Neural cell (in vitro differentiated cells): ENCODE measurements at regions not wholly inside any gene's neighbourhood (a gene's known extent, or its start where the extent isn't known, plus 50 kb on each side); places are given as distances from the start of the nearest gene placed in this dataset.

Source experiments
- H2AFZ ChIP-seq: fragments of 200-600, 300-800 bp; sonication (generic), shearing (Covaris generic); 2 replicates; pipeline ENCODE4 v1.6.0; 2014; ENCODE audit warnings: low read depth, mild to moderate bottlenecking, antibody characterized with exemption, low read length, moderate library complexity
- H3F3A ChIP-seq: fragments of 200-600 bp; shearing (Covaris generic); 2 replicates; pipeline ENCODE4 v1.6.1; 2016; ENCODE audit warnings: mild to moderate bottlenecking, moderate library complexity, mixed read lengths, antibody characterized with exemption, low read length; ENCODE audit not compliant: insufficient read depth, poor library complexity, severe bottlenecking
- H3K27ac ChIP-seq: fragments of 200-600, 300-800 bp; sonication (generic), shearing (Covaris generic); 2 replicates; pipeline ENCODE4 v1.5.1; 2014; ENCODE audit warnings: mild to moderate bottlenecking, low read length, moderate library complexity
- H3K27me3 ChIP-seq: fragments of 300-800, 200-600 bp; sonication (generic), shearing (Covaris generic); 2 replicates; pipeline ENCODE4 v1.6.0; 2014; ENCODE audit warnings: mild to moderate bottlenecking, low read depth, low read length, moderate library complexity; ENCODE audit not compliant: insufficient read depth
- H3K36me3 ChIP-seq: fragments of 300-800, 200-600 bp; sonication (generic), shearing (Covaris generic); 2 replicates; pipeline ENCODE4 v1.5.1; 2014; ENCODE audit warnings: mild to moderate bottlenecking, antibody characterized with exemption, low read length, moderate library complexity; ENCODE audit not compliant: insufficient read depth
- H3K4me2 ChIP-seq: fragments of 300-800, 200-600 bp; sonication (generic), shearing (Covaris generic); 2 replicates; pipeline ENCODE4 v1.6.0; 2014; ENCODE audit warnings: mild to moderate bottlenecking, low read length
- H3K4me3 ChIP-seq: fragments of 300-800, 200-600 bp; sonication (generic), shearing (Covaris generic); 2 replicates; pipeline ENCODE4 v1.5.1; 2014; ENCODE audit warnings: mild to moderate bottlenecking, low read length, moderate library complexity
- H3K79me2 ChIP-seq: fragments of 200-600 bp; shearing (Covaris generic); replicated peaks from 2 replicates; pipeline ENCODE4 v1.6.0; 2014; ENCODE audit warnings: mild to moderate bottlenecking, low read length, moderate library complexity; ENCODE audit not compliant: insufficient read depth
- H3K9ac ChIP-seq: fragments of 300-800, 200-600 bp; sonication (generic), shearing (Covaris generic); 2 replicates; pipeline ENCODE4 v1.6.1; 2016; ENCODE audit warnings: mild to moderate bottlenecking, low read length, mixed read lengths
- H3K9me2 ChIP-seq: fragments of 200-600 bp; shearing (Covaris generic); 2 replicates; pipeline ENCODE4 v1.6.1; 2016; ENCODE audit warnings: mild to moderate bottlenecking, low read length, mixed read lengths; ENCODE audit not compliant: insufficient read depth
- H3K9me3 ChIP-seq: fragments of 200-600, 300-800 bp; sonication (generic), shearing (Covaris generic); 2 replicates; pipeline ENCODE4 v1.6.1; 2016; ENCODE audit warnings: mild to moderate bottlenecking, mixed run types, low read length, moderate library complexity, mixed read lengths
- H4K20me1 ChIP-seq: fragments of 200-600 bp; shearing (Covaris generic); 2 replicates; pipeline ENCODE4 v1.6.1; 2016; ENCODE audit warnings: mild to moderate bottlenecking, mixed run types; ENCODE audit not compliant: insufficient read depth
- EP300 ChIP-seq: fragments of 450-650 bp; conservative IDR thresholded peaks from 2 replicates; pipeline ENCODE4 v1.6.1; 2014; ENCODE audit warnings: antibody characterized with exemption, mild to moderate bottlenecking, moderate library complexity; ENCODE audit not compliant: poor library complexity, severe bottlenecking
- EZH2 ChIP-seq: fragments of 200-600, 300-800 bp; shearing (Covaris generic), sonication (generic); IDR thresholded peaks from 2 replicates; pipeline ENCODE4 v1.6.1; 2014; ENCODE audit warnings: antibody characterized with exemption, low read length, borderline replicate concordance, mild to moderate bottlenecking; ENCODE audit not compliant: insufficient read depth, poor library complexity, severe bottlenecking
- MXI1 ChIP-seq: fragments of 450-650 bp; conservative IDR thresholded peaks from 2 replicates; pipeline ENCODE4 v1.6.1; 2014; ENCODE audit warnings: antibody characterized with exemption, mild to moderate bottlenecking; ENCODE audit not compliant: poor library complexity, severe bottlenecking
- POLR2AphosphoS5 ChIP-seq: IDR thresholded peaks from 2 replicates; pipeline ENCODE4 v1.6.1; 2012
- RAD21 ChIP-seq: fragments of 450-650 bp; conservative IDR thresholded peaks from 2 replicates; pipeline ENCODE4 v1.6.1; 2014; ENCODE audit warnings: antibody characterized with exemption, mild to moderate bottlenecking, moderate library complexity
- SMC3 ChIP-seq: fragments of 450-650 bp; conservative IDR thresholded peaks from 2 replicates; pipeline ENCODE4 v1.6.1; 2014; ENCODE audit warnings: antibody characterized with exemption, mild to moderate bottlenecking, moderate library complexity; ENCODE audit not compliant: poor library complexity
- TAF1 ChIP-seq: IDR thresholded peaks from 2 replicates; pipeline ENCODE4 v1.6.1; 2012; ENCODE audit warnings: low read depth
- TF ChIP-seq, protein P1 (sequence below): fragments of 450-650 bp; IDR thresholded peaks from 2 replicates; pipeline ENCODE4 v1.5.1; 2014; ENCODE audit warnings: antibody characterized with exemption, mild to moderate bottlenecking, moderate library complexity; ENCODE audit not compliant: poor library complexity, severe bottlenecking
- TF ChIP-seq, protein P2 (sequence below): IDR thresholded peaks from 2 replicates; pipeline ENCODE4 v1.6.1; 2012; ENCODE audit warnings: borderline replicate concordance

DNA sequence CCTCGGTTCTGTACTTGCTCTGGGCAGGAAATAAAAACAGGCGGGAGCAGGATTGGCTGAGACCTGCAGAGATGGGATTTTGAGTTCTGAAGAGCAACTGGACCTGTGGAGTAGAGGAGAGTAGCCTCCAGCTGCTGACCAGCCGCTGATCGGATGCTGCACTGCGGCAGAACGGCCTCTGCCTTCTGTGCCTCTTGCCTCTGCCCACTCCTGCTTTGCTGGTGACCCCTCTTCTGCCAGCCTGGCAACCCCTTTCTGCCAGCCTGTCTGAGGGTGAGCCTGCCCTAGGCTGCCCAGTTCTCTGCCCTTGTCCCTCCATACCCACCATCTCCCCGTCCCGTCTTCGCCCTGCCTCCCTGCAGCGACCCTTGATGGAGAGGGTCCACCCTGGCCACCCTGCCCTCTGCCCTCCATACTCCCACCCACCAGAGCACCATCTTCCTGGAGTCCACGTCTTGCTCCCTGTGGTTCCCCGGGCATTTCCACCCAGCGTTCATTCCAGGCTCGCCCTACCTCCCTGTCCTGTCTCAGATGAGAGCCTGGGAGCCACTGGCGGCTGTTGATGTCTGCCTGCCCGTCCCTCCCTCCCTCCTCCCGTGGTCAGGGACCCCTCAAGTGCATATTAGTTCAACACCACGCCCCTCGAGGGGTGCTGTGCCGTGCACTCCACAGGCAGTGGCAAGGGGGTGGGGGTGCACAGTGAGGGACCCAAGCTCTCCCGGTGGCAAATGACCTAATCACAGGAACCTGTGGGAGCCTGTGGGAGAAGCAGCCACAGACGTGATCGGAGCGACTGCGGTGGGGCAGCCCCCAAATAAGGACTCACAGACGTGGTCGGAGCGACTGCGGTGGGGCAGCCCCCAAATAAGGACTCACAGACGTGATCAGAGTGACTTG, 863.3 kb downstream of the TBC1D22A start:
- H3K9me2 ChIP-seq, result no peaks in the 10 kb centered on the region
- no peaks in the 10 kb centered on the region for H3K27me3 ChIP-seq
- H3K4me2 ChIP-seq, result no peak overlapping the region
- H4K20me1 ChIP-seq, result no peaks in the 10 kb centered on the region
- H3K79me2 ChIP-seq, result no peaks in the 10 kb centered on the region
- H3K27ac ChIP-seq, result no peak overlapping the region
- no peak overlapping the region for H2AFZ ChIP-seq
- H3F3A ChIP-seq, result no peaks in the 10 kb centered on the region
- H3K9me3 ChIP-seq, result no peaks in the 10 kb centered on the region
- no peak overlapping the region for H3K4me3 ChIP-seq
- TF ChIP-seq TAF1 (no peak), EP300 (no peak), POLR2AphosphoS5 (no peak), RAD21 (no peak), SMC3 (no peak), MXI1 (no peak), EZH2 (no peak)
- TF ChIP-seq, protein P1, sequence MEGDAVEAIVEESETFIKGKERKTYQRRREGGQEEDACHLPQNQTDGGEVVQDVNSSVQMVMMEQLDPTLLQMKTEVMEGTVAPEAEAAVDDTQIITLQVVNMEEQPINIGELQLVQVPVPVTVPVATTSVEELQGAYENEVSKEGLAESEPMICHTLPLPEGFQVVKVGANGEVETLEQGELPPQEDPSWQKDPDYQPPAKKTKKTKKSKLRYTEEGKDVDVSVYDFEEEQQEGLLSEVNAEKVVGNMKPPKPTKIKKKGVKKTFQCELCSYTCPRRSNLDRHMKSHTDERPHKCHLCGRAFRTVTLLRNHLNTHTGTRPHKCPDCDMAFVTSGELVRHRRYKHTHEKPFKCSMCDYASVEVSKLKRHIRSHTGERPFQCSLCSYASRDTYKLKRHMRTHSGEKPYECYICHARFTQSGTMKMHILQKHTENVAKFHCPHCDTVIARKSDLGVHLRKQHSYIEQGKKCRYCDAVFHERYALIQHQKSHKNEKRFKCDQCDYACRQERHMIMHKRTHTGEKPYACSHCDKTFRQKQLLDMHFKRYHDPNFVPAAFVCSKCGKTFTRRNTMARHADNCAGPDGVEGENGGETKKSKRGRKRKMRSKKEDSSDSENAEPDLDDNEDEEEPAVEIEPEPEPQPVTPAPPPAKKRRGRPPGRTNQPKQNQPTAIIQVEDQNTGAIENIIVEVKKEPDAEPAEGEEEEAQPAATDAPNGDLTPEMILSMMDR, result no peak
- TF ChIP-seq, protein P2, sequence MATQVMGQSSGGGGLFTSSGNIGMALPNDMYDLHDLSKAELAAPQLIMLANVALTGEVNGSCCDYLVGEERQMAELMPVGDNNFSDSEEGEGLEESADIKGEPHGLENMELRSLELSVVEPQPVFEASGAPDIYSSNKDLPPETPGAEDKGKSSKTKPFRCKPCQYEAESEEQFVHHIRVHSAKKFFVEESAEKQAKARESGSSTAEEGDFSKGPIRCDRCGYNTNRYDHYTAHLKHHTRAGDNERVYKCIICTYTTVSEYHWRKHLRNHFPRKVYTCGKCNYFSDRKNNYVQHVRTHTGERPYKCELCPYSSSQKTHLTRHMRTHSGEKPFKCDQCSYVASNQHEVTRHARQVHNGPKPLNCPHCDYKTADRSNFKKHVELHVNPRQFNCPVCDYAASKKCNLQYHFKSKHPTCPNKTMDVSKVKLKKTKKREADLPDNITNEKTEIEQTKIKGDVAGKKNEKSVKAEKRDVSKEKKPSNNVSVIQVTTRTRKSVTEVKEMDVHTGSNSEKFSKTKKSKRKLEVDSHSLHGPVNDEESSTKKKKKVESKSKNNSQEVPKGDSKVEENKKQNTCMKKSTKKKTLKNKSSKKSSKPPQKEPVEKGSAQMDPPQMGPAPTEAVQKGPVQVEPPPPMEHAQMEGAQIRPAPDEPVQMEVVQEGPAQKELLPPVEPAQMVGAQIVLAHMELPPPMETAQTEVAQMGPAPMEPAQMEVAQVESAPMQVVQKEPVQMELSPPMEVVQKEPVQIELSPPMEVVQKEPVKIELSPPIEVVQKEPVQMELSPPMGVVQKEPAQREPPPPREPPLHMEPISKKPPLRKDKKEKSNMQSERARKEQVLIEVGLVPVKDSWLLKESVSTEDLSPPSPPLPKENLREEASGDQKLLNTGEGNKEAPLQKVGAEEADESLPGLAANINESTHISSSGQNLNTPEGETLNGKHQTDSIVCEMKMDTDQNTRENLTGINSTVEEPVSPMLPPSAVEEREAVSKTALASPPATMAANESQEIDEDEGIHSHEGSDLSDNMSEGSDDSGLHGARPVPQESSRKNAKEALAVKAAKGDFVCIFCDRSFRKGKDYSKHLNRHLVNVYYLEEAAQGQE, result no peak
- H3K9ac ChIP-seq, result no peak overlapping the region
- H3K36me3 ChIP-seq, result no peaks in the 10 kb centered on the region

DNA sequence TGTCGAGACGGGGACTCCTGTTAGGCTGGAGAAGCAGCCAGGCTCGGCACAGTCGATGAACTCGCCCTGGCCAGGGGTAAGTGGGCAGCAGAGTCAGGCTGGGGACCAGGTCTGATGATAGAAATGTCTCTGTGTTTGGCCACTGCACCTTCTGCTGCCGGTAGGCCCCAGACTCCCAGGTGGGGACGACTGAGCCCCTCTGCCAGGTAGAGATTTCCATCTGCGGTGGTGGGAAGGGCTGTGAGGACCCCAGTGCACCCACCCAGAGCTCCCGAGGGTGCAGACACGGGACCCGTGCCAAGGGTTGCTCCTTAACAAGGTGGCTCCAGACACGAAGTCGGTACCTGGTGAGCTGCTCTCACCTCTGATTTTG, 862.5 kb downstream of the TBC1D22A start:
- no peak overlapping the region for H3K9ac ChIP-seq
- no peaks in the 10 kb centered on the region for H4K20me1 ChIP-seq
- TF ChIP-seq, protein P1, result no peak
- TF ChIP-seq EP300, result no peak
- no peak for TF ChIP-seq SMC3
- TF ChIP-seq RAD21, result no peak
- TF ChIP-seq TAF1, result no peak
- no peak for TF ChIP-seq EZH2
- TF ChIP-seq, protein P2, result no peak
- TF ChIP-seq POLR2AphosphoS5, result no peak
- no peak for TF ChIP-seq MXI1
- H3F3A ChIP-seq, result no peaks in the 10 kb centered on the region
- no peaks in the 10 kb centered on the region for H3K36me3 ChIP-seq
- no peak overlapping the region for H2AFZ ChIP-seq
- H3K9me2 ChIP-seq, result no peaks in the 10 kb centered on the region
- H3K27ac ChIP-seq, result no peak overlapping the region
- no peak overlapping the region for H3K4me3 ChIP-seq
- no peaks in the 10 kb centered on the region for H3K9me3 ChIP-seq
- H3K27me3 ChIP-seq, result no peaks in the 10 kb centered on the region
- H3K79me2 ChIP-seq, result no peaks in the 10 kb centered on the region
- no peak overlapping the region for H3K4me2 ChIP-seq
